ENCODE measurements at regions not wholly inside any gene's neighbourhood (a gene's known extent, or its start where the extent isn't known, plus 50 kb on each side); places are given as distances from the start of the nearest gene placed in this dataset.

DNA sequence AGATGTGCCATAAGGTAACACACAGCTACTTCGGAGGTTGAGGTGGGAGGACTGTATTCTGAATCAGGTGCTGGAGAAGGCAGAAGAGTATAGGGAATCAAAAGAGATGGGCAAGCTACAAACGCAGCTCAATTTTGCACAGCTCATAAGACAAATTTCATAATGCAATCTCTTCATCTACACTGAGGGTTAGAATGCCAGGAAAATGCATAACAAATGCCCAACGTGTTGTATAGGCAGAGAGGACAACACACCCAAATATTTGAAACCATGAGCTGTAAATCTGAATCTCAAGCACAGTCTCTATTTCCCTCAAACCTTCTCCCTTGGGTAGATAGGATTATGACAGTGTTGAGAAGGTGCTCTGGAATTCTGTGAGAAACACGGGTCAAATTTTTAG is 263.1 kb upstream of the FOXN3 start:
- H3K4me1 ChIP-seq (ENCODE audit: control insufficient read depth, insufficient read depth, low read length, poor library complexity, severe bottlenecking): peaks cover 29% of the 10 kb centered on the region
- H3K27ac ChIP-seq (ENCODE audit: insufficient read depth, low read length, poor library complexity, severe bottlenecking): no peak overlapping the region
- no peak for DNase-seq
- Mint-ChIP-seq H3K4me1 (peaks cover 26 to 51% (median 33%) of the 10 kb centered on the region in 4 donors), H3K9me3 (peaks cover 0 to 4% (median 1%) of the 10 kb centered on the region in 7 donors), H3K36me3 (no peaks in the 10 kb centered on the region), H3K27ac (peak overlapping the region; percentile 14 to 91 (median 70)), H3K27me3 (no peaks in the 10 kb centered on the region), H3K4me3 (peak overlapping the region; percentile 29 to 81 (median 59))
- H3K9me3 ChIP-seq (ENCODE audit: control insufficient read depth in 2 of 2, low read length in 2 of 2): peaks cover 0 to 7% of the 10 kb centered on the region in 2 experiments
- H3K4me3 ChIP-seq (ENCODE audit: low read depth, low read length): no peak overlapping the region
- H3K27me3 ChIP-seq (ENCODE audit: control insufficient read depth, insufficient read depth, low read length): no peaks in the 10 kb centered on the region
- ATAC-seq (ENCODE audit: low read depth in 2 of 2): no peak
- no peaks in the 10 kb centered on the region for H3K36me3 ChIP-seq (ENCODE audit: control insufficient read depth, insufficient read depth, low read length)

GRCh38 chr14:89678768-89679167 is 261.7 kb upstream of the FOXN3 start:
- H3K27me3 Mint-ChIP-seq: no peaks in the 10 kb centered on the region
- Histone ChIP-seq H3K4me1 (ENCODE audit: control insufficient read depth, insufficient read depth, low read length, poor library complexity, severe bottlenecking) (peaks cover 29% of the 10 kb centered on the region), H3K36me3 (ENCODE audit: control insufficient read depth, insufficient read depth, low read length) (no peaks in the 10 kb centered on the region), H3K9me3 (ENCODE audit: control insufficient read depth in 2 of 2, low read length in 2 of 2) (no peaks in the 10 kb centered on the region), H3K27ac (ENCODE audit: insufficient read depth, low read length, poor library complexity, severe bottlenecking) (no peak overlapping the region), H3K4me3 (ENCODE audit: low read depth, low read length) (no peak overlapping the region), H3K27me3 (ENCODE audit: control insufficient read depth, insufficient read depth, low read length) (no peaks in the 10 kb centered on the region)
- peaks cover 26 to 53% (median 33%) of the 10 kb centered on the region in 4 donors for H3K4me1 Mint-ChIP-seq
- peak overlapping the region in 1 of 3 donors; percentile 69 for H3K27ac Mint-ChIP-seq
- peaks cover 0 to 4% (median 0%) of the 10 kb centered on the region in 7 donors for H3K9me3 Mint-ChIP-seq
- no peak overlapping the region for H3K4me3 Mint-ChIP-seq
- no peaks in the 10 kb centered on the region for H3K36me3 Mint-ChIP-seq
- ATAC-seq (ENCODE audit: low read depth in 2 of 2): no peak
- DNase-seq: no peak

GRCh38 chr14:89675590-89675989 is 258.6 kb upstream of the FOXN3 start:
- no peaks in the 10 kb centered on the region for H3K36me3 Mint-ChIP-seq
- no peak overlapping the region for H3K27ac Mint-ChIP-seq
- H3K27me3 ChIP-seq (ENCODE audit: control insufficient read depth, insufficient read depth, low read length): no peaks in the 10 kb centered on the region

DNA sequence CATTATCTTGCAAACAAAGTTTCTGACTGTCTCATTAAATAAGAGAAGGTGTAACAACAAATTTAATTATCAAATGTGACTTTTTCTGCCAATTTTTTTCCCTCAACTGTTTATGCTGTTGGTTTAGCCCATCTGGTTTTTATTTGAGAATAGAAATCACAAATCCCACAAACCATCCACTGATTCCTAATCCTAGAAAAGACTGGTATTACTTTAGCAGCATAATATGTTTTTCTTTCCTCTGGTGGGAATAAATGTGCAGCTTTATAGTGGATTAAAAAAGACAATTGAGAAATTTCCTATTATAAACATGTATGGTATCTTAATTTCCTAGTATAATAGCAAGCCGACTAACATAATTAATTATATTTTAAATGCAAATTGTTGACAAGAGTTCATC is 257.9 kb upstream of the FOXN3 start:
- H3K36me3 ChIP-seq (ENCODE audit: control insufficient read depth, insufficient read depth, low read length): no peaks in the 10 kb centered on the region
- H3K27ac Mint-ChIP-seq: no peak overlapping the region
- no peak overlapping the region for H3K27ac ChIP-seq (ENCODE audit: insufficient read depth, low read length, poor library complexity, severe bottlenecking)
- ATAC-seq (ENCODE audit: low read depth in 2 of 2): no peak
- no peak for DNase-seq
- H3K36me3 Mint-ChIP-seq: no peaks in the 10 kb centered on the region
- H3K4me3 Mint-ChIP-seq: no peak overlapping the region
- no peaks in the 10 kb centered on the region for H3K27me3 ChIP-seq (ENCODE audit: control insufficient read depth, insufficient read depth, low read length)
- no peaks in the 10 kb centered on the region for H3K9me3 Mint-ChIP-seq
- H3K4me1 Mint-ChIP-seq: peaks cover 2 to 27% (median 8%) of the 10 kb centered on the region in 4 donors
- H3K9me3 ChIP-seq (ENCODE audit: control insufficient read depth in 2 of 2, low read length in 2 of 2): no peaks in the 10 kb centered on the region
- H3K4me3 ChIP-seq (ENCODE audit: low read depth, low read length): no peak overlapping the region
- no peaks in the 10 kb centered on the region for H3K4me1 ChIP-seq (ENCODE audit: control insufficient read depth, insufficient read depth, low read length, poor library complexity, severe bottlenecking)
- no peaks in the 10 kb centered on the region for H3K27me3 Mint-ChIP-seq

More at GRCh38 chr14:89675590-89675989, 258.6 kb upstream of the FOXN3 start:
- Histone ChIP-seq H3K9me3 (ENCODE audit: control insufficient read depth in 2 of 2, low read length in 2 of 2) (no peaks in the 10 kb centered on the region), H3K4me1 (ENCODE audit: control insufficient read depth, insufficient read depth, low read length, poor library complexity, severe bottlenecking) (peaks cover 3% of the 10 kb centered on the region), H3K4me3 (ENCODE audit: low read depth, low read length) (no peak overlapping the region), H3K27ac (ENCODE audit: insufficient read depth, low read length, poor library complexity, severe bottlenecking) (no peak overlapping the region), H3K36me3 (ENCODE audit: control insufficient read depth, insufficient read depth, low read length) (no peaks in the 10 kb centered on the region)
- no peak for DNase-seq
- Mint-ChIP-seq H3K9me3 (no peaks in the 10 kb centered on the region), H3K4me3 (no peak overlapping the region), H3K4me1 (peaks cover 7 to 34% (median 14%) of the 10 kb centered on the region in 4 donors), H3K27me3 (no peaks in the 10 kb centered on the region)
- no peak for ATAC-seq (ENCODE audit: low read depth in 2 of 2)

DNA sequence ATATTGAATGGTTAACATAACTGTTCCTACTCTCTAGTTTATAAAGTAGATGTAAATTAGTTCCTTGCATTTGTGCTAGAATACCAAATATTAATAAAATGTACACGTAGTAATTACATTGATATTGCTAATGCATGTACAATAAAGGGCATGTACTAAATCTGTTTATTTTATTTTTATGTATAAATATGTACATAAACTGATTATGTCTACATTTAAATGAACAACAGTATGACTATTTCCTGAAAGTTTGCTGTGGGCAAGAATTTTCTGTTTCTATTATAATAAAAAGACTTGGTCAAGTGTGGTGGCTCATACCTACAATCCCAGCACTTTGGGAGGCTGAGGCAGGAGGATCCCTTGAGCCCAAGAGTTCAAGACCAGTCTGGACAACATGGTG is 257.2 kb upstream of the FOXN3 start:
- Mint-ChIP-seq H3K27ac (no peak overlapping the region), H3K9me3 (no peaks in the 10 kb centered on the region), H3K36me3 (no peaks in the 10 kb centered on the region), H3K4me1 (peaks cover 0 to 29% (median 7%) of the 10 kb centered on the region in 4 donors), H3K4me3 (no peak overlapping the region), H3K27me3 (no peaks in the 10 kb centered on the region)
- H3K9me3 ChIP-seq (ENCODE audit: control insufficient read depth in 2 of 2, low read length in 2 of 2): no peaks in the 10 kb centered on the region
- H3K4me1 ChIP-seq (ENCODE audit: control insufficient read depth, insufficient read depth, low read length, poor library complexity, severe bottlenecking): no peaks in the 10 kb centered on the region
- no peak overlapping the region for H3K4me3 ChIP-seq (ENCODE audit: low read depth, low read length)
- no peak for DNase-seq
- H3K36me3 ChIP-seq (ENCODE audit: control insufficient read depth, insufficient read depth, low read length): no peaks in the 10 kb centered on the region
- H3K27ac ChIP-seq (ENCODE audit: insufficient read depth, low read length, poor library complexity, severe bottlenecking): no peak overlapping the region
- no peaks in the 10 kb centered on the region for H3K27me3 ChIP-seq (ENCODE audit: control insufficient read depth, insufficient read depth, low read length)
- no peak for ATAC-seq (ENCODE audit: low read depth in 2 of 2)

DNA sequence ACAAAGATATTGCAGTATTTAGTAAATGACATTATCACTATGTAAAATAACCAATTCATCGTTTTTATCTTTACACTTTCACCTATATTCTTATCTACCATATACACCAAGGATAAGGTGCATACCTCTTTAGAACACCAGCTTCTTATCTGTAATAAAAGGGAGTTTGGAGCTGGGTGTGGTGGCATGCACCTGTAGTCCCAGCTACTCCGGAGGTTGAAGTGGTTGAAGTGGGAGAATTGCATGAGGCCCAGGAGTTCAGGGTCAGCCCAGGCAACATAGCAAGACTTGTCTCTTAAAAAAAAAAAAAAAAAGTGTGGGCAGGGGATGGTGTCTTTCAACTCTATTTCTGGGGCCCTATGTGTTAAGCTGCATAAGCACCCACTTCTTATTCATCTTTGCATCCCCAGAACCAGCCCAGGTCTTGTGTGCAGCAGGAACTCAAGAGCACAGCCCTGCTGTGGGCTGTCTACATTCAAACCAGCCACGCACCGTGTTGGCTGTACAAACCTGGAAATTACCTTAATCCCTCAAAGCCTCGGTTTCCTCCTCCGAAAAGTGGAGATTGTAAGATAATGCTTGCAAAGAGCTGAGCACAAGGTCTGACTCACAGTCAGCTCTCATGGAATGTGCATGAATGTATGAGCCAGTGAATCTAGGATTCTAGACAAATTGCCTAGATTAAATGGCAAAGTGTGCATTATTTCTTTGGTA is 256.6 kb upstream of the FOXN3 start:
- no peaks in the 10 kb centered on the region for H3K4me1 ChIP-seq (ENCODE audit: control insufficient read depth, insufficient read depth, low read length, poor library complexity, severe bottlenecking)
- H3K27me3 Mint-ChIP-seq: no peaks in the 10 kb centered on the region
- H3K36me3 Mint-ChIP-seq: no peaks in the 10 kb centered on the region
- H3K27ac Mint-ChIP-seq: peak overlapping the region in 1 of 3 donors; percentile 50
- no peak overlapping the region for H3K27ac ChIP-seq (ENCODE audit: insufficient read depth, low read length, poor library complexity, severe bottlenecking)
- no peaks in the 10 kb centered on the region for H3K9me3 ChIP-seq (ENCODE audit: control insufficient read depth in 2 of 2, low read length in 2 of 2)
- peaks cover 0 to 30% (median 7%) of the 10 kb centered on the region in 4 donors for H3K4me1 Mint-ChIP-seq
- H3K4me3 Mint-ChIP-seq: peak overlapping the region in 1 of 4 donors; percentile 32
- no peak for ATAC-seq (ENCODE audit: low read depth in 2 of 2)
- H3K27me3 ChIP-seq (ENCODE audit: control insufficient read depth, insufficient read depth, low read length): no peaks in the 10 kb centered on the region
- no peaks in the 10 kb centered on the region for H3K36me3 ChIP-seq (ENCODE audit: control insufficient read depth, insufficient read depth, low read length)
- H3K9me3 Mint-ChIP-seq: no peaks in the 10 kb centered on the region
- DNase-seq: no peak
- H3K4me3 ChIP-seq (ENCODE audit: low read depth, low read length): no peak overlapping the region

- H3K27me3 Mint-ChIP-seq: no peaks in the 10 kb centered on the region
- DNase-seq (no peak), ATAC-seq (ENCODE audit: low read depth in 2 of 2) (no peak)
- no peak overlapping the region for H3K27ac ChIP-seq (ENCODE audit: insufficient read depth, low read length, poor library complexity, severe bottlenecking)
- H3K4me1 ChIP-seq (ENCODE audit: control insufficient read depth, insufficient read depth, low read length, poor library complexity, severe bottlenecking): no peaks in the 10 kb centered on the region
- no peaks in the 10 kb centered on the region for H3K9me3 ChIP-seq (ENCODE audit: control insufficient read depth in 2 of 2, low read length in 2 of 2)
- H3K4me1 Mint-ChIP-seq: peaks cover 0 to 33% (median 7%) of the 10 kb centered on the region in 4 donors
- peak overlapping the region in 1 of 3 donors; percentile 50 for H3K27ac Mint-ChIP-seq
- no peaks in the 10 kb centered on the region for H3K9me3 Mint-ChIP-seq
- no peaks in the 10 kb centered on the region for H3K36me3 ChIP-seq (ENCODE audit: control insufficient read depth, insufficient read depth, low read length)
- H3K4me3 Mint-ChIP-seq: peak overlapping the region in 1 of 4 donors; percentile 32
- no peaks in the 10 kb centered on the region for H3K27me3 ChIP-seq (ENCODE audit: control insufficient read depth, insufficient read depth, low read length)
- H3K4me3 ChIP-seq (ENCODE audit: low read depth, low read length): no peak overlapping the region
- no peaks in the 10 kb centered on the region for H3K36me3 Mint-ChIP-seq
Measured at GRCh38 chr14:89672636-89673511, 255.8 kb upstream of the FOXN3 start.
